Neural progenitor cell (in vitro differentiated cells): ENCODE measurements at regions not wholly inside any gene's neighbourhood (a gene's known extent, or its start where the extent isn't known, plus 50 kb on each side); places are given as distances from the start of the nearest gene placed in this dataset.
A peak's percentile ranks its signal among the peaks of the same experiment; 100 is the strongest.

Experiments
- DNase-seq: peaks from one replicate; pipeline ENCODE4 v3.0.0-alpha.2; 2016; ENCODE audit warnings: low spot score
- H2AFZ ChIP-seq: fragments of 200-600 bp; sonication (generic); replicated peaks from 2 replicates; pipeline ENCODE4 v1.6.1; 2016; ENCODE audit warnings: antibody characterized with exemption
- H3F3A ChIP-seq: fragments of 200-600 bp; sonication (generic); 2 replicates; pipeline ENCODE4 v1.6.1; 2016; ENCODE audit warnings: antibody characterized with exemption, low read depth
- H3K27ac ChIP-seq: fragments of 200-600 bp; sonication (generic); 2 replicates; pipeline ENCODE4 v1.5.1; 2016; ENCODE audit warnings: mild to moderate bottlenecking
- H3K27me3 ChIP-seq: fragments of 200-600 bp; sonication (generic); 2 replicates; pipeline ENCODE4 v1.6.1; 2016; ENCODE audit warnings: mild to moderate bottlenecking, moderate library complexity
- H3K36me3 ChIP-seq: fragments of 200-600 bp; sonication (generic); 2 replicates; pipeline ENCODE4 v1.5.1; 2016
- H3K4me1 ChIP-seq: fragments of 200-600 bp; sonication (generic); 2 replicates; pipeline ENCODE4 v1.6.1; 2016; ENCODE audit warnings: mixed run types
- H3K4me2 ChIP-seq: fragments of 200-600 bp; sonication (generic); 2 replicates; pipeline ENCODE4 v1.6.1; 2016
- H3K4me3 ChIP-seq: fragments of 200-600 bp; sonication (generic); 2 replicates; pipeline ENCODE4 v1.5.1; 2016
- H3K79me2 ChIP-seq: fragments of 200-600 bp; sonication (generic); 2 replicates; pipeline ENCODE4 v1.6.1; 2016; ENCODE audit warnings: low read depth
- H3K9ac ChIP-seq: fragments of 200-600 bp; sonication (generic); 2 replicates; pipeline ENCODE4 v1.6.1; 2016
- H3K9me3 ChIP-seq: fragments of 200-600 bp; sonication (generic); 2 replicates; pipeline ENCODE4 v1.5.1; 2016; ENCODE audit warnings: low read depth
- H4K20me1 ChIP-seq: fragments of 200-600 bp; sonication (generic); 2 replicates; pipeline ENCODE4 v1.6.1; 2016; ENCODE audit warnings: low read depth
- H3K27ac Mint-ChIP-seq: 3 replicates; pipeline ENCODE4 v1.8.0; 2021; ENCODE audit warnings: mixed read lengths
- H3K27me3 Mint-ChIP-seq: 2 replicates; pipeline ENCODE4 v1.8.0; 2022; ENCODE audit warnings: low read depth, mild to moderate bottlenecking, inconsistent platforms, moderate library complexity, mixed read lengths; ENCODE audit not compliant: insufficient read depth
- H3K36me3 Mint-ChIP-seq: 3 replicates; pipeline ENCODE4 v1.8.0; 2021; ENCODE audit warnings: mixed read lengths
- H3K4me1 Mint-ChIP-seq: 3 replicates; pipeline ENCODE4 v1.8.0; 2021; ENCODE audit warnings: mixed read lengths
- H3K4me3 Mint-ChIP-seq: 3 replicates; pipeline ENCODE4 v1.8.0; 2021; ENCODE audit warnings: mild to moderate bottlenecking, moderate library complexity, mixed read lengths
- H3K9me3 Mint-ChIP-seq: 3 replicates; pipeline ENCODE4 v1.8.0; 2020; ENCODE audit warnings: mixed read lengths
- EZH2 ChIP-seq: fragments of 200-600 bp; sonication (generic); IDR thresholded peaks from 2 replicates; pipeline ENCODE4 v1.6.1; 2017; ENCODE audit warnings: antibody characterized with exemption, mild to moderate bottlenecking, moderate library complexity
- EZH2phosphoT487 ChIP-seq: fragments of 200-600 bp; sonication (generic); IDR thresholded peaks from 2 replicates; pipeline ENCODE4 v1.6.1; 2017; ENCODE audit warnings: antibody characterized with exemption
- TF ChIP-seq, protein P1 (sequence below): fragments of 200-600 bp; sonication (generic); IDR thresholded peaks from 2 replicates; pipeline ENCODE4 v1.5.1; 2017; ENCODE audit warnings: antibody characterized with exemption, mild to moderate bottlenecking

DNA sequence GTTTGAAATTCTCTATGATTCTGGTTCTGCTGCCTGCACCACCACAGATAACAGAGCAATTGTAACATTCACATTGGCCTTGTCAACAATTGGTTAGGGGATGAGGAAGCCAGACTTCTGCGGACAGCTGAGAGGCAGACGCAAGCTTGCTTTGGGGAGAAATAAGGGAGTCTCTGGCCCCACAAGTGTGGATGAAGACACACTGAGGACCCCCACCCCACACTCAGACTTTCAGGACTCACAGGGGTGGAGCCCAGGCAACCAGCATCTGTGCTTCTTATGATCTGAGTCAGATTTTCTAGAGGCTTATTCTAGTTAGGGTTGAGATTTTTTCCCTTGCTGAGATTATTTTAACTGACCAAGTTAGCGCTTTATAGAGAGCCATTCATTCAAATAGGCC lies 140.3 kb upstream of the IRX2 start:
- Histone ChIP-seq H3K4me1 (no peaks in the 10 kb centered on the region), H4K20me1 (no peaks in the 10 kb centered on the region), H2AFZ (no peak overlapping the region), H3K27ac (no peak overlapping the region), H3K27me3 (no peaks in the 10 kb centered on the region), H3K4me2 (no peak overlapping the region), H3K9me3 (no peaks in the 10 kb centered on the region), H3K36me3 (no peaks in the 10 kb centered on the region), H3K4me3 (no peak overlapping the region), H3K79me2 (no peaks in the 10 kb centered on the region), H3F3A (no peaks in the 10 kb centered on the region), H3K9ac (no peak overlapping the region)
- Mint-ChIP-seq H3K4me3 (no peak overlapping the region), H3K36me3 (no peaks in the 10 kb centered on the region), H3K27me3 (peaks cover 2% of the 10 kb centered on the region), H3K9me3 (no peaks in the 10 kb centered on the region), H3K4me1 (peaks cover 5% of the 10 kb centered on the region), H3K27ac (peak overlapping the region; percentile 39)
- DNase-seq: no peak
- TF ChIP-seq, protein P1, sequence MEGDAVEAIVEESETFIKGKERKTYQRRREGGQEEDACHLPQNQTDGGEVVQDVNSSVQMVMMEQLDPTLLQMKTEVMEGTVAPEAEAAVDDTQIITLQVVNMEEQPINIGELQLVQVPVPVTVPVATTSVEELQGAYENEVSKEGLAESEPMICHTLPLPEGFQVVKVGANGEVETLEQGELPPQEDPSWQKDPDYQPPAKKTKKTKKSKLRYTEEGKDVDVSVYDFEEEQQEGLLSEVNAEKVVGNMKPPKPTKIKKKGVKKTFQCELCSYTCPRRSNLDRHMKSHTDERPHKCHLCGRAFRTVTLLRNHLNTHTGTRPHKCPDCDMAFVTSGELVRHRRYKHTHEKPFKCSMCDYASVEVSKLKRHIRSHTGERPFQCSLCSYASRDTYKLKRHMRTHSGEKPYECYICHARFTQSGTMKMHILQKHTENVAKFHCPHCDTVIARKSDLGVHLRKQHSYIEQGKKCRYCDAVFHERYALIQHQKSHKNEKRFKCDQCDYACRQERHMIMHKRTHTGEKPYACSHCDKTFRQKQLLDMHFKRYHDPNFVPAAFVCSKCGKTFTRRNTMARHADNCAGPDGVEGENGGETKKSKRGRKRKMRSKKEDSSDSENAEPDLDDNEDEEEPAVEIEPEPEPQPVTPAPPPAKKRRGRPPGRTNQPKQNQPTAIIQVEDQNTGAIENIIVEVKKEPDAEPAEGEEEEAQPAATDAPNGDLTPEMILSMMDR: no peak
- TF ChIP-seq EZH2 (no peak), EZH2phosphoT487 (no peak)

DNA sequence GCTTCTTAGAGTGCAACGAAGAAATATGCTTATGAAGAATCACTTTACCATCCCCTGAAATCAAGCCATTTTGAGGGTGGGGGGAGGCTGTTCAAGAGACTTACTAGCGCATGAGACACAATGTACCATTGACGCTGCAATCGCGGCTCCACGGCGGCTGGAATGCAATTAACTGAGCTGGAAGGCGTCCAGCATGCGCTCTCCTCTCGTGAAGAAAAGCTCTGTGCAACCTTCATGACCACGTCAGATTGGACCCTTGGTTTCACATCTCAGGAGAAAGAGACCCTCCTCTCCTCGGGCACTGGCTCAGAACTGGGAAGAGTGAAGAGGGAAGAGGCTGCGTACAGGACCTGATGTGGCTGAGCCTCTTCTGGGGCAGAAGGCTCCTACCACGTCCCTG lies 138.5 kb upstream of the IRX2 start:
- H3K36me3 Mint-ChIP-seq: no peaks in the 10 kb centered on the region
- Histone ChIP-seq H3K79me2 (no peaks in the 10 kb centered on the region), H3K4me3 (no peak overlapping the region), H3K27me3 (no peaks in the 10 kb centered on the region), H4K20me1 (no peaks in the 10 kb centered on the region), H3K4me2 (no peak overlapping the region), H3K9me3 (no peaks in the 10 kb centered on the region), H2AFZ (no peak overlapping the region), H3K27ac (no peak overlapping the region), H3K36me3 (no peaks in the 10 kb centered on the region), H3K9ac (no peak overlapping the region), H3K4me1 (no peaks in the 10 kb centered on the region), H3F3A (no peaks in the 10 kb centered on the region)
- no peak overlapping the region for H3K4me3 Mint-ChIP-seq
- H3K27me3 Mint-ChIP-seq: peaks cover 2% of the 10 kb centered on the region
- DNase-seq: no peak
- no peak overlapping the region for H3K27ac Mint-ChIP-seq
- peaks cover 3% of the 10 kb centered on the region for H3K4me1 Mint-ChIP-seq
- no peaks in the 10 kb centered on the region for H3K9me3 Mint-ChIP-seq
- TF ChIP-seq EZH2phosphoT487 (no peak), EZH2 (no peak)
- TF ChIP-seq, protein P1: no peak

DNA sequence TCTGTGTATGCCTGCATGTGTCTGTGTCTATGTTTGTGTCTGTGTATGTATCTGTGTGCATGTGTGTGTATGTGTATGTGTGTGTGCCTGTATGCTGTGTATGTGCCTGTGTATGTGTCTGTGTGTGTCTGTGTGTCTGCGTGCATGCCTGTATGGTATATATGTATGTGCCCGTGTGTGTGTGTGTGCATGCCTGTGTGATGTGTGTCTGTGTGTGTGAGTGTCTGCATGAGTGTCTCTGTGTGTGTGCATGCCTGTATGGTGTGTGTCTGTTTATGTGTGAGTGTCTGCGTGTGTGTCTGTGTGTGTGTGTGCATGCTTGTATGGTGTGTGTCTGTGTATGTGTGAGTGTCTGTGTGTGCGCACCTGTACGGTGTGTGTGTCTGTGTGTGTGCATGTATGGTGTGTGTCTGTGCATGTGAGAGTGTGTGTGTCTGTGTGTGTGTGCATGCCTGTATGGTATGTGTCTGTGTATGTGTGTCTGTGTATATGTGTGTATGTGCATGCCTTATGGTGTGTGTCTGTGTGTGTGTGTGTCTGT lies 137.1 kb upstream of the IRX2 start:
- Histone ChIP-seq H3K79me2 (no peaks in the 10 kb centered on the region), H4K20me1 (no peaks in the 10 kb centered on the region), H3K9me3 (no peaks in the 10 kb centered on the region), H3K36me3 (no peaks in the 10 kb centered on the region), H3K27me3 (no peaks in the 10 kb centered on the region), H3K4me1 (no peaks in the 10 kb centered on the region), H3K4me3 (no peak overlapping the region), H3K4me2 (no peak overlapping the region), H2AFZ (no peak overlapping the region), H3K9ac (no peak overlapping the region), H3K27ac (no peak overlapping the region), H3F3A (no peaks in the 10 kb centered on the region)
- H3K4me3 Mint-ChIP-seq: no peak overlapping the region
- no peaks in the 10 kb centered on the region for H3K36me3 Mint-ChIP-seq
- H3K4me1 Mint-ChIP-seq: no peaks in the 10 kb centered on the region
- no peak for DNase-seq
- H3K27me3 Mint-ChIP-seq: peaks cover 2% of the 10 kb centered on the region
- TF ChIP-seq EZH2 (no peak), EZH2phosphoT487 (no peak)
- TF ChIP-seq, protein P1: no peak
- no peaks in the 10 kb centered on the region for H3K9me3 Mint-ChIP-seq
- no peak overlapping the region for H3K27ac Mint-ChIP-seq
